ENCODE measurements at regions not wholly inside any gene's neighbourhood (a gene's known extent, or its start where the extent isn't known, plus 50 kb on each side); places are given as distances from the start of the nearest gene placed in this dataset.
"Not testable (repeated sequence)": the region's sequence is repeated elsewhere in the genome, so short reads cannot be mapped to it uniquely, and the experiment has no call there.

DNA sequence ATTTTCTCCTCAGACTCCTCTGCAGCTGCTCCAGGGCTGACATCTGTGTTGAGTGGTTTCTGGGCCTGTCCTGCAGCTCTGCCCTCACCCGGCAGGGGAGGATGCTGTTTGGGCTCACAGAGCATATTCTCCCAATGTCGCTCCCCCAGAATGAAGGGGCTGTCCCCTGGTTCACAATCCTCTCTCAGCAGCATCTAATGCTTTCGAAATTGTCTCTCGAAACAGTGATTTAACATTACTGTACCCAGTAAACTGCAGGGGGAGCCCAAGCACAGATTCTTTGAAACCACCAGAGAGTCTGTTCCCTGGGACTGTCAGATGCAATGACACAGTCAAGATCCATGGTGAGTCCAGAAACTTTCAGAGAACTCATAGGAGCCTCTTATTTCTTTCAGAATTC, 1135.2 kb downstream of the TMEM121 start:
- TF ChIP-seq, protein P1, sequence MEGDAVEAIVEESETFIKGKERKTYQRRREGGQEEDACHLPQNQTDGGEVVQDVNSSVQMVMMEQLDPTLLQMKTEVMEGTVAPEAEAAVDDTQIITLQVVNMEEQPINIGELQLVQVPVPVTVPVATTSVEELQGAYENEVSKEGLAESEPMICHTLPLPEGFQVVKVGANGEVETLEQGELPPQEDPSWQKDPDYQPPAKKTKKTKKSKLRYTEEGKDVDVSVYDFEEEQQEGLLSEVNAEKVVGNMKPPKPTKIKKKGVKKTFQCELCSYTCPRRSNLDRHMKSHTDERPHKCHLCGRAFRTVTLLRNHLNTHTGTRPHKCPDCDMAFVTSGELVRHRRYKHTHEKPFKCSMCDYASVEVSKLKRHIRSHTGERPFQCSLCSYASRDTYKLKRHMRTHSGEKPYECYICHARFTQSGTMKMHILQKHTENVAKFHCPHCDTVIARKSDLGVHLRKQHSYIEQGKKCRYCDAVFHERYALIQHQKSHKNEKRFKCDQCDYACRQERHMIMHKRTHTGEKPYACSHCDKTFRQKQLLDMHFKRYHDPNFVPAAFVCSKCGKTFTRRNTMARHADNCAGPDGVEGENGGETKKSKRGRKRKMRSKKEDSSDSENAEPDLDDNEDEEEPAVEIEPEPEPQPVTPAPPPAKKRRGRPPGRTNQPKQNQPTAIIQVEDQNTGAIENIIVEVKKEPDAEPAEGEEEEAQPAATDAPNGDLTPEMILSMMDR (conservative IDR thresholded peaks at IDR 0.05; ENCODE audit: low read depth) = peak; percentile 12; the same call in 1 of the 2 replicates
- POLR2A ChIA-PET (ENCODE audit: low non-redundant PET); H3K27ac ChIP-seq: not testable (repeated sequence)
- CTCF ChIA-PET = interaction anchor here (0.7 kb wide), 1 partner anchor 31 kb away, joined by 3 read pairs; no protein-coding TSS in a partner anchor
- DNase-seq (ENCODE audit: low spot score) = peak; percentile 20

GRCh38 chr14:106662936-106663550, 1136.7 kb downstream of the TMEM121 start:
- DNase-seq (ENCODE audit: low spot score) = no peak
- TF ChIP-seq, protein P1 (conservative IDR thresholded peaks at IDR 0.05; ENCODE audit: low read depth) = no peak
- CTCF ChIA-PET = interaction anchor here (0.7 to 0.8 kb wide), 2 partner anchors 9 to 19 kb away, joined by 3 read pairs; no protein-coding TSS in a partner anchor
- H3K27ac ChIP-seq = no peak overlapping the region
- POLR2A ChIA-PET (ENCODE audit: low non-redundant PET) = no interaction called here

DNA sequence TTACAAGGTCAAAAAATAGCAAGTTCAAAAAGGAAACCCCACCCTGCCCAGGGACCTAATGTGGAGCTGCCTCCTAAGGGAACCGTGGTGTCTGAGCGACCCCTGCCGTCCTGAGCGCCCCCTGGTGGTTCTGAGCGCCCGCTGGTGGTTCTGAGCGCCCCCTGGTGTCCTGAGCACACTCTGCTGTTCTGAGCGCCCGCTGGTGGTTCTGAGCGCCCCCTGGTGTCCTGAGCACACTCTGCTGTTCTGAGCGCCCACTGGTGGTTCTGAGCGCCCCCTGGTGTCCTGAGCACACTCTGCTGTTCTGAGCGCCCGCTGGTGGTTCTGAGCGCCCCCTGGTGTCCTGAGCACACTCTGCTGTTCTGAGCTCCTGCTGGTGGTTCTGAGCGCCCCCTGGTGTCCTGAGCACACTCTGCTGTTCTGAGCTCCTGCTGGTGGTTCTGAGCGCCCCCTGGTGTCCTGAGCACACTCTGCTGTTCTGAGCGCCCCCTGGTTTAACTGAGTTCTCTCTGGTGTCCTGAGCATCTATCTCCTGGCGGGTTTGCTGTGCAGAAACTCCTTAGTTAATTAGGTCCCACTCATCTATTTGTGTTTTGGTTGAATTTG, 1137.5 kb downstream of the TMEM121 start:
- DNase-seq (ENCODE audit: low spot score); POLR2A ChIA-PET (ENCODE audit: low non-redundant PET); H3K27ac ChIP-seq: not testable (repeated sequence)
- CTCF ChIA-PET = interaction anchor here (0.7 kb wide), 1 partner anchor 10 kb away, joined by 3 read pairs; no protein-coding TSS in a partner anchor

DNA sequence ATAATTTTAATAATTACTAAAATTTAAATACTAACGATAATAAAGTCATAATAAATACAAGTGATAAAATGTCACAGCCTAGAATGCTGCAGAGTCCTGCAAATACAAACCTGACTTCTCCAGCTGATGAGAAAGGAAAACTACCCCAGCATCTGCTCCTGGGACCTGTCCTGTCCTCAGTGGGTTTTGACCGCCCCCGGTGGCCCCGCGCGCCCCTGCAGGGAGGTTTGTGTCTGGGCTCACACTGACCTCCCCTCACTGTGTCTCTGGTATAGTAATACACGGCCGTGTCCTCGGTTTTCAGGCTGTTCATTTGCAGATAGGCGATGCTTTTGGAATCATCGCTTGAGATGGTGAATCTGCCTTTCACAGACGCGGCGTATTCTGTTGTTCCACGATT, 1139.4 kb downstream of the TMEM121 start:
- DNase-seq (ENCODE audit: low spot score) = no peak
- TF ChIP-seq, protein P1 (conservative IDR thresholded peaks at IDR 0.05; ENCODE audit: low read depth) = 0 out of 2 replicates have a peak, but pooled peaks have one; percentile 13
- no peak overlapping the region for H3K27ac ChIP-seq
- ChIA-PET CTCF (interaction anchor here (0.7 kb wide), 2 partner anchors 14 to 110 kb away, joined by 6 to 7 read pairs; no protein-coding TSS in a partner anchor), POLR2A (ENCODE audit: low non-redundant PET) (no interaction called here)

DNA sequence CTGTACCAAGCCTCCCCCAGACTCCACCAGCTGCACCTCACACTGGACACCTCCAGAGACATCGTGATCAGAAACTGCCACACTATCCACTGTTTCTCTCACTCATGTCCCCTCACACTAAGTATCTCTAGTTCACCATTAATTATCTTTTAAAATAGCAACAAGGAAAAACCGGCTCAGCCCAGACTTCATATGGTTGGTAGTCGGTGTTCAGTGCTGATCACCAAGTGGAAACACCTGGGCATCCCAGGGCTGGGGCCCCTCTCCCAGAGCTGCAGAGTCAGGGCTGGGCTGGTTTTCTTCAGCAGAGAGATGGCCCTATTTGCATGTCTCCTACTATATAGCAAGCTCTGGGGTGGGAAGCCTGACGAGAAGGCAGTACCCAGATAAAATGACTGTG, 1140.0 kb downstream of the TMEM121 start:
- DNase-seq (ENCODE audit: low spot score) = no peak
- no peak overlapping the region for H3K27ac ChIP-seq
- ChIA-PET CTCF (interaction anchor here (1.1 kb wide), 1 partner anchor 214 kb away, joined by 3 read pairs; no protein-coding TSS in a partner anchor), POLR2A (ENCODE audit: low non-redundant PET) (no interaction called here)
- TF ChIP-seq, protein P1 (conservative IDR thresholded peaks at IDR 0.05; ENCODE audit: low read depth) = no peak

DNA sequence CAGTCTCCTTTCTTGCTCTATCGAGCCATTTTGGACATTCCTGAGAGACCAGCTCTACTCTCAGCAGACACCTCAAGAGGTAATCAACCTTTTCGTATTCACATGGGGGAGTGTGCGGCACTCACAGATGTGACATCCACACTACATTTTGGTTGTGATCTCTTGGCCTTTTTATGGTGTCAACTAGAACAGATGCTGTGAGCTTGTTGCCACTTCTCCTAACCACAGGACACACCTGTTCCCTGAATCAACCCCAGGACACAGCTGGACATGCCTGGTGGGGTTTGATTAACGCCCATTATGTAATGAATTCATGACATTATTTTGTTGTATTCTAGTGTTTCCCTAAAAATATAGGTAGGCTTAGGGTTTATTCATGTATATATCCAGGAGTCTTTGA, 1143.6 kb downstream of the TMEM121 start:
- TF ChIP-seq, protein P1 (conservative IDR thresholded peaks at IDR 0.05; ENCODE audit: low read depth) = no peak
- ChIA-PET POLR2A (ENCODE audit: low non-redundant PET) (no interaction called here), CTCF (no interaction called here)
- H3K27ac ChIP-seq = no peak overlapping the region
- no peak for DNase-seq (ENCODE audit: low spot score)

DNA sequence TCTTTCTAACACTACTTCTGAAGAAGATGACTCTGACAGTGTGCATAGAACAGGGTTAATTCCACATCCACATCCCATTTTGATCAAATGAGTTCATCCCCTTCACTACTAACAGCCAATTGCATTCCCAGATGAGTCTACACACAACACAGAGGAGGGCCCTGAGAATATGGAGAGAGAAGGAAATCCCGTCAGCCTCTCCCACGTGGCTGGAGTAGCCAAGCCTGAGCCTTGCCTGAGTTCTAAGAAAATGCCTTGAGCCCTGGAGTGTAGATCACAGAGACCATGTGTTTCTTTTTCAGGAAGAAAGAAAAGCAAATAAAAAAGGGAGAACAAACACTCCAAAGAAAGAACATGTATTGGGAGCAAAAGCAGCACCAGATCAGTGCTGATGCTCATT, 1147.7 kb downstream of the TMEM121 start:
- H3K27ac ChIP-seq; DNase-seq (ENCODE audit: low spot score); POLR2A ChIA-PET (ENCODE audit: low non-redundant PET); CTCF ChIA-PET: not testable (repeated sequence)

- POLR2A ChIA-PET (ENCODE audit: low non-redundant PET); H3K27ac ChIP-seq; CTCF ChIA-PET; DNase-seq (ENCODE audit: low spot score): not testable (repeated sequence)
Measured at GRCh38 chr14:106674509-106675125, 1148.2 kb downstream of the TMEM121 start.

- H3K27ac ChIP-seq; CTCF ChIA-PET; DNase-seq (ENCODE audit: low spot score); POLR2A ChIA-PET (ENCODE audit: low non-redundant PET): not testable (repeated sequence)
Measured at GRCh38 chr14:106675716-106676115, 1149.3 kb downstream of the TMEM121 start.
